Stimulated activated CD4-positive, alpha-beta T cell treated with anti-CD3 and anti-CD28 coated beads, Interleukin-12 subunit alpha, Interleukin-12 subunit beta, amount 100 ng/mL, for 24 hours (primary cell): ENCODE measurements at regions not wholly inside any gene's neighbourhood (a gene's known extent, or its start where the extent isn't known, plus 50 kb on each side); places are given as distances from the start of the nearest gene placed in this dataset.

Experiments
- DNase-seq, 2 experiments: peaks; one replicate each; pipeline ENCODE4 v3.0.0-alpha.2; 2020; ENCODE audit warnings: low read depth in 2 of 2

DNA sequence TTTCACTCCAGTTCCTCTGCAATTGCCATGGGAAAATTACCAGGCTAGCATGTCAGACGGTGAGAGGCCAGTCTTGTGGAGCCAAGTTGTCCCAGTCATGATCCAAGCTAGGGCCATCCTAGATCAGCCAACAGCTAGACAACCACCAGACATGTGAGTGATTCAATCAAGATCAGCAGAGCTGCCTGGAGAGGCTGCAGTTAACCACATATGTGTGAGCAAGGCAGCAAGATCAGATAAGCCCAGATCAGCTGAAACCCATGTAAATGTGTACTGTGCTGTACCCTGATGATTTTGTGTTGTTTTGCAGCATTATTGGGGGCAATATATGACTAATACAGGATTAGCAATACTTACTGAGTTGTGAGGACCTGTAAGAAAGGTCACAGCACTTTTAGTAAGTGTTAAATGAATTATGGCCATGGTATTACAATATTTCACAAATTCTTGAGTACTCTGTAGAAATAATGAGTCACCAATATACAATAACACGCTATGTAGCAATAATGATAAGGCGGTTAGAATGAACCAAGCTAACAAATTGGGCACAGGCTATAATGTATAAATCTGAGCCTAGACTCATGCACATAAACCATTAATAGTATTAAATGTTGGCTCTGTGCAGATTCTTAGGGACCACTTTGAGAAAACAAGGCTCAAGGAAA lies 91.4 kb downstream of the SUDS3 start:
- DNase-seq = no peak

DNA sequence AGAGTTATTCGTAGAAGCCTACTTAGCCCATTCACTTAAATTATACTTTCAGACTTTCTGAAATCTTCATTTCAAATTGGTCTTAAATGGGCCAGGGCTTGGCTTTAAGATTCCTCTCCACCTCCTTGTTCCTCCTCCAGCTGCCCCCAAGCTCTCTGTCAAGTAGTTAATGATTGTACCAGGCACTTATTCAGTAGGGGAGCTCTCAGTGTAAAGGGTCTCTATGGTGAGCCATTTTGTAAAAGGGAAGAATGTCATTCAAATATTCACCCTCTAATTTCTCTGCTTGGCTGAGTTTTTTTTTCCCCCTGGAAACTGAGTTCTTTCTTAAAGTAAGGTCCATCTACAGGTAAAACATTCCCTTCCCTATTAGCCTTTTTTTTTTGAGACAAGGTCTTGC lies 96.6 kb downstream of the SUDS3 start:
- DNase-seq = no peak

DNA sequence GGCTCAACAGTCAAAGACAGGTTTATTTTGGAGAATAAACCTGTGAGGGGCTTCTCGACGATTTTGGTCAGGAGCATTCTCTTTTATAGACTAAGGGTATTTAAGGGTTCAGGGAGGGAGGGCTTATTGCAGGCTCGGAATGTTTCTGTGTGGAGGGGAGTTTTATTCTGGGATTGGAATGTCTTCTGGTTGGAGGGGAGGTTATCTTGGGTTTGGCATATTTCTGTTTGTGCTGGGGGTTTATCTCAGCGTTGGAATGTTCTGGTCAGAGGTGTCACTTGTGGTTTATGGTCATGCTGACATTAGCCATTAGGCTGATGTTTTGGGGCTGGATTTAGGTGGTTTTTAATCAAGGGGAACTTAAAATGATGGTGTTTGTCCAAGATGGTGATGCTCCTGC lies 103.9 kb downstream of the SUDS3 start:
- DNase-seq = no peak

DNA sequence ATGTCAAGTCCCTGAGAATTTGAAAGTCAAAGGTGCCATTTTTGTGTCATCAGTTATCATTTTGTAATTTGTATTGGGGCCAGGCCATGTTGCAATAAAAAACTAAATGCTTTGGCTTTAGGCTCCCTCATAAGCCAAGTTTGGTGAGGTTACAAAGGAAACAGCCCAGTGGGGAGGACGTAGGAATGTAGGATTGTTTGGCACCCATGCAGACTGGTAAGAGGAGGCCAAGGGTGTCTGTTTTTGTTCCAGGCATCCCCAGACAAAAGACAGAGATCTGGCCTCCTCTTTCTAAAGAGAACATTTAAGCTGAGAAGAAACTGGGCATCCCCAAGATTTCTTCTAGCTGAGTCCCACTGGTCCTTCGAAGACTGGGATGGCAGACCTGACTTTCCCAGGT lies 111.7 kb downstream of the SUDS3 start:
- no peak for DNase-seq

DNA sequence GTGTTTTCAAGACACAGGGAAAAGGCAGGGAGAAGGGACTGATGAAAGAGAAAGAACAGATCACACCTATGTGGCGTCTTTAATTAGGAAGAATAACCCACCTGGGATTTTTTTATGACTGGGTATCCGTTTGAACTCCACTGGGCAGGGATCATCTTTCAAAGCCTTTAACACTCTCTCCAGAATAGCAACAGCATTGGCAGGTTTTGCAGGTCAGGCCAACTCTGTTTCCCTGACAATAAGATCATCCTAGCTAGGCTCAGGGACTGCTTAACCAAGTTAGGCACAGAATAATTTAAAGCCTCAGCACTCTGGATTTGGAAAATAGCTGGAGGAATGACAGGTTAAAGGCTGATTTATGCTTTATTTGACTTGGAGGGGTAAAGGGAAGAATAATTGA lies 117.6 kb downstream of the SUDS3 start:
- no peak for DNase-seq

DNA sequence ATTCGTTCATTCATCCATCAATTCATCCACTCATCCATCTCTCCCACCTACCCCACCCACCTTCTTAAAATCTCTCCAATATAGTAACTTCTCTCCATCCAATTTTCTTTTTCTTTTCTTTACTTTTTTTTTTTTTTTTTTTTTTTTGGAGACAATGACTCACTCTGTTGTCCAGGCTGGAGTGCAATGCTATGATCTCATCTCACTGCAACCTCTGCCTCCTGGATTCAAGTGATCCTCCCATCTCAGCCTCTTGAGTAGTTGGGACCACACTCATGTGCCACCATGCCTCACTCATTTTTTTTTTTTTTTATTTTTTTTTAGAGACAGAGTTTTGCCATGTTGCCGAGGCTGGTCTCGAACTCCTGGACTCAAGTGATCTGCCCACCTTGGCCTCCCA lies 118.4 kb downstream of the SUDS3 start:
- DNase-seq = no peak

DNA sequence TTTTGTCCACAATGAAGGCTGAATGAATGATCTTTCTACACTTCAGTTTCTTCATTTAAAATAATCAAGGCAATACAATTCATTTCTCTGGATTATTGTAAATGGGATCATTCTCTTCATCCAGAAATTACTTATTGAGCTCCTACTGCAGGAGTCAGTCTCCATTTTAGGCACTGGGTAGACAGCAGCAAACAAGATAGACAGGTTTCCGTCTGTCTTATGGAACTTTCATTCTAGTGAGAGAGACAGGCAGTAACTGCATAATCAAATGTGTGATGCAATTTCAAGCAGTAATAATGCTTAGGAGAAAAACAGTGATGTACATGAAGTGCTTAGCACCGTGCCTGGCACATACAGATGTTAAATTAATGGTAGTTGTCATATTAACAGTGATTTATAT lies 118.9 kb downstream of the SUDS3 start:
- no peak for DNase-seq

DNA sequence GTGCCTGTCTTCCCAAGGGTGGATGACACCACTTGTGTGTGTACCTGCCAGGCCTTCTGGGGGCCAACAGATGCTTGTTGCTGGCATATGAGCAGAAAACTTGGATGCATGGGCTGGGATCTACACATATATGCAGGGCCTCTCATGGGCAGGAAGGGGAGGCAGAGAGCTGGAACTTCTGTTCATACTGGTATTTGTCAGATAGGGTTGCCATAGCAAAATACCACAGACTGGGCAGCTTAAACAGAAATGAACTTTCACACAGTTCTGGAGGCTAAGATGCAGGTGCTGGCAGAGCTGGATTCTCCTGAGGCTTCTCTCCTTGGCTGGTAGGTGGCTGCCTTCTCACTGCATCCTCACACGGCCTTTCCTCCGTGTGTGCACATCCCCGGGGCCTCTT lies 121.8 kb downstream of the SUDS3 start:
- DNase-seq = no peak

DNA sequence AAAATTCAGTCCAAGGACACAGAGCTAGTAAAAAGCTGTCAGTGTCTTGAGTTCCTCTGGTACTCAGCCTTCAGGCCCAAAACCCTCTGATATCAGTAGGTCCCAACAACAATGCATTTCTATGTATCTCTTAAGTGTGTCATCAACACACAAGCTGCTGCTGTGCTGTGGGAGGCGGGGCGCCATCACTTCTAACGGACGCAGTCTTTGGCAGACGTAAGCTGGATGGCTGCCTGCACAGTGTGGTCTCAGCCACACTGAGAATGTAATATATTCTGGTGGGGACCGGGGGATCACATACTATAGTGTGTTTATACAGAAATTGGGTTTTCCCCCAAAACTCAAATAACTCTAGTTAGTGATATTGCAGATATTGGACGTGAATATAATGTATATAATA lies 123.9 kb downstream of the SUDS3 start:
- no peak for DNase-seq

DNA sequence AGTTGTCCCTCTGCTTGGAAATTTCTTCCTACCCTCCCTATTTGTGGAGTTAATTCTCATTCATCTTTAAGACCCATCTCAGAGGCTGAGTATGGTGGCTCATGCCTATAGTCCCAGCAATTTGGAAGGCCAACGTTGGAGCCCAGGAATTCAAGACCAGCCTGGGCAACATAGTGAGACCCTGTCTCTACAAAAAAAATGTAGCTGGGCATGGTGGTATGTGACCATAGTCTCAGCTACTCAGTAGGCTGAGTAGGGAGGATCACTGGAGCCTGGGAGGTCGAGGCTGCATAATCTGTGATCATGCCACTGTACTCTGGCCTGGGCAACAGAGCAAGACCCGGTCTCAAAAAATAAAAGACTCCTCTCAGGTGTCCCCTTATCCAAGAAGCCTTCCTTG lies 125.1 kb downstream of the SUDS3 start:
- DNase-seq = no peak

DNA sequence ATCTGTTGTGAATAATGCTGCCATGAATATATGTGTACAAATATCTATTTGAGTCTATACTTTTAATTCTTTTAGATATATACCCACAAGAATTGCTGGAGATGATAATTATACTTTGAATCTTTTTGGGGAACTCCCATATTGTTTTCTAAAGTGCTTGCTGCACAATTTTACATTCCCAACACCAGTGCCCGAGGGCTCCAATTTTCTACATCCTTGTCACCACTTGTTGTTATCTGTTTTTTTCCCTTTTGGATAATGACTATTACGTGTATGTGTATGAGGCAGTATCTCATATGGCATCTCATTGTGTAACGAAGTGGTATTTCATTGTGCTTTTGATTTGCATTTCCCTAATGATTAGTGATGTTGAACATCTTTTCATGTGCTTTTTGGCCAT lies 127.1 kb downstream of the SUDS3 start:
- no peak for DNase-seq

DNA sequence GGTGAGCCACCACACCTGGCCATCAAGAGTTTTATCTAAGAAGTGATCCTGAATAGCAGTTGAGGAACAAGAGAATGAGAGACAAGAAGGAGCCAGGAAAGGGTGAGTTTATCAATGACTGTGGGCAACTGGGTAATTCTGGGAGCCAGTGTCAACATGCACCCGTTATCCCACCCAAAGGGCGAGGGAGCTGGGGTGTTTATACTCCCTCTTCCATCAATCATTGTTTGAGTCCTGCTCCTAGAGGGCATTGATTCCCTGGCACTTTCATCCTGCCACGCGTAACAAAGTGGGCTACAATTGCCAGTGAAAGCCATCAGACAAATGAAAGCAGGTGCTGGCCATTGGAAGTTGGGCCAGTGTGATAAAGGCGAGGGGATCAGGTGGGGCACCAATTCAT lies 136.3 kb downstream of the SUDS3 start:
- DNase-seq = no peak

DNA sequence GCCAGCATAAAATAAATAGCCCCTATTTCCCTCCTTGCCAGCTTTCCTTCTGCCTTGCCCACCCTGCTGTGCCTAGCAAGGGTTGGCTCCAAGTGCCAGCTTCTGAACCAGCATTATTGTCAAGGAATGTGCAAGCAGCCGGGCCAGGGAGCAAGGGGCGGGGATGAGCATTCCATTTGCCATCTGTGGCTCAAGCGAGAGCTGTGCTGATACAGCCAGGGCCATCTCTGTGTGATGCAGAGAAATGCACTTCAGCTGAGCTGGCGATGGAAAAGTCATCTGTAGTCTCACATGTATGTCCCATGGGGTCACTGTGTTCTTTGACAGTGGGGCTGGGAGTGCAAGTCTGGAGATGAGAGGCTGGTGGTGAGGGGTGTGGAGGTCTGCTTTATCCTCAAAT lies 137.3 kb downstream of the SUDS3 start:
- no peak for DNase-seq

DNA sequence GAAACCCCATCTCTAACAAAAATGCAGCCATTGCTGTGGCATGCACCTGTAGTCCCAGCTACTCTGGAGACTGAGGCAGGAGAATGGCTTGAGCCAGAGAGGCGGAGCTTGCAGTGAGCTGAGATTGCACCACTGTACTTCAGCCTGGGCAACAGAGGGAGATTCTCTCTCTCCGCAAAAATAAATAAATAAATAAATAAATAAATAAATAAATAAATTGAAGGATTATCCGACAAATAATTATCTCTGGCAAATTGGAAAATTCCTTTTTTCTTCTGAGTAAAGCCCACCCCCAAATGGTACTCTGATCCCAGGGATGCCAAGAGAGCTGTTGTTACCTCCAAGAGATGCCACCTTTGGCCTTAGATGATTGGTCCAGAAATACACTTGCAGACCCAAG lies 137.9 kb downstream of the SUDS3 start:
- no peak for DNase-seq

DNA sequence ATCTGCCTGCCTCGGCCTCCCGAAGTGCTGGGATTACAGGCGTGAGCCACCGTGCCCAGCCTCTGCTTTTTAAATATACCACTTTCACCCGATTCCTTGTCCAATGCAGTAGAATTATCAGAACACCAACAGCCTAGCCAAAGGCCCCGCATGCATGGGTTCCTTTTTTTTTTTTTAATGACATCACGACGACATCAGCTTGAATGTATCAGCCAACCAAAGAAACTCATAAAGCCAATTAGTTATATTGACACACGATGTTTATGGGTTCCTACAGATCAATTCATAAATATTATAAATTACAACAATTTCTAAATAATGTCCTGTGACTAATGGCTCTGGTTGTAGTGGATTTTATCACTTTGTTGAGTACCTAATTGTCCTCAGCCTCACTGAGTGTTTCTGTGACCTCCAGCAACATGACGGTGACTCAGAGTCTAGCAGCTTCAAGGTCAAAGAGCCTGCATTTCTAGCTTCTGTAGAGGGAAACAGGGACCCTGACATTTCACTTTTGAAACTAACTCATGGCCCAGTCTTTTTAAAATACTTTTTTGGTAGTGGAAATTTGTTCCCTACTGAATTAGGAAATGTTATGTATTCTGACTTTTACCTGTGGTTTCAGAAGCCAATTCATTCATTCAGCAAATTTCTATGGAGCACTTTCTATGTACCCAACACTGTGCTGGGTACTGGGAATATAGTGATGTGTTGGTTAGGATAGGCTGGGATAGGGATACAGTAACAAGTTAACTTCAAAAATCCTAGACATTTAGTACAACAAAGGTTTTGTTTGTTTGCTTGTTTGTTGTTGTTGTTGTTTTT lies 144.1 kb downstream of the SUDS3 start:
- no peak for DNase-seq

DNA sequence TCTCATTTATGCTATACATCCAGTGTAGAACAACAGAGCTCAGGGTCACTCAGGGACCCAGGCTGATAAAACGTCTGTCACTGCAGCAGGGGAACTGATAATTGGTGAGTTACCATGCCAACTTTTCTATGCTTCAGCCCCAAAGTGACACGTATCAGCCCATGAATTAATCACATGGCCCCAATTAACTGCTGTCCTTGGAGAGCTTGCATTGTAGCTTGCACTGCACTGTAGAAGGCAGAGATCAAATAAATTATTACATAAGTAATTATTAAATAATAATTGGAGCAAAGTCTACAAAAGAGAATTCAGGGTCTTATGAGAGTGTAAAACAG lies 144.6 kb downstream of the SUDS3 start:
- no peak for DNase-seq

DNA sequence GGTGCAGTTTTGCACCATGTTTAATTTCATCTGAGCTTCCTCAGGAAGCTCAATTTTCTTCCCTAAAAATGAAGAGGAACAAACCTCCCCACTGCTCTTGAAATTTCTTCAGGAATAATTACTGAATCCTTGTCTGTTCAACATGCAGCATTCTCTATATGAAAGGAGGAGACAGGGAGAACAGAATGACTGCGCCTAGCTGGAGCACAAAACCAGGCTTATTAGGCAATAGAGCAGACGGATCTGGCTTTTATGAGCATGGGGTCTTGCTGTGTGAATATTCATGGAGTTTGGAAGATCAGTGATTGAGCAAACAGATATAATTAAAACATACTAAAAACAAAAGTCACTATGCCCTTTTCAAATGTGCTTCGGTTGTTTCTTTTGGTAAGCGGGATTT lies 148.1 kb downstream of the SUDS3 start:
- DNase-seq = no peak

DNA sequence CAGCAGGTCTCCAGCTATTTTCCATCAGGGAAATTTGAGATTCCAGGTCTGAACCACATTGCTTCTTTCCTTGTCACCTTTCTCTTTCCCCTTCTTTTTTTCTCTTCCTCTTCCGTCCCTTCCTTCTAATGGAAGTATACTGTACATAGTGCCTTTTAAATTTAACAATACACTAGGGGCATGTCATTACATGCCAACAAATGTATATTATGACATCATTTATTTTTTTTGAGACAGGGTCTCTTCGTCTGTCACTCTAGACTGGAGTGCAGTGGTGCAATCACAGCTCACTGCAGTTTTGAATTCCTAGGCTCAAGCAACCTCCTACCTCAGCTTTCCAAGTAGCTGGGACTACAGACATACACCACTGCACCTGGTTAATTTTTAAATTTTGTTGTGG lies 148.9 kb downstream of the SUDS3 start:
- DNase-seq = no peak

DNA sequence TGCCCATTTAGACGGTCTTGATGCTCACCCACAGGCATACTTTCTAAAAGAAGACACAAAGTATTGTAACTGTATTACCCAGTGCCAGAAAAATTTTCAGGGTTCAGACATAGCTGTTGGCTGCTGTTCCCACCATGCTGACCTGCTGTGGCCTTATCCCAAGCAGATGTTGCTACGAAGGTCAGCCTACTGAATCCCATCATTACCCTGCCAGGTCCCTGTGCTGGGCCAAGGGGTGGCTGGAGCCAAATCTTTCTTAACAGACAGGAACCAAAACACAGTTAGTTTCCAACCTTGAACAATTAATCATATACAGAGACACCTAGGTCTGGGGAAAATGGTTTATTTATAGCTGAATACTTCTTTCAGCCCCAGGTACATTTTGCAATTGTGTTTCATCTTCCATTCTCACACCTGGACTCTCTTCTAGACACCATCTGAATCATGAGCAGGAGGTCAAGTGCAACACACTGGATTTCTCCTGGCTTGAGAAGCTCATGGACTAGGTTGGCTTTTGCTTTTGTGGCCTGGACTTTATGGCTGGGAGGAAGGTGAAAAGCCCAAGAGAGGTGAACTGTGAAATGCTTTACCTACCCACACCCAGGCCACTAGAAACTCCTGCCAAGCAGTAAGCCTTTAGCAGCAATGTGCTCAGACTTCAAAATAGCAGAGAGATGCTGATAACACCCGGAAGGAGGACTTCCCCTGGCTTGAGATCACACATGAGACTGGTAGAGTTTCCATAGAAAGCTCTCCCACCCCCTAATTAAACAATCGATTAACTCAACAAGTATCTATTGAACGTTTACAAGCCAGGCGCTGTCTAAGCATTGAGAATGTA lies 150.1 kb downstream of the SUDS3 start:
- no peak for DNase-seq

DNA sequence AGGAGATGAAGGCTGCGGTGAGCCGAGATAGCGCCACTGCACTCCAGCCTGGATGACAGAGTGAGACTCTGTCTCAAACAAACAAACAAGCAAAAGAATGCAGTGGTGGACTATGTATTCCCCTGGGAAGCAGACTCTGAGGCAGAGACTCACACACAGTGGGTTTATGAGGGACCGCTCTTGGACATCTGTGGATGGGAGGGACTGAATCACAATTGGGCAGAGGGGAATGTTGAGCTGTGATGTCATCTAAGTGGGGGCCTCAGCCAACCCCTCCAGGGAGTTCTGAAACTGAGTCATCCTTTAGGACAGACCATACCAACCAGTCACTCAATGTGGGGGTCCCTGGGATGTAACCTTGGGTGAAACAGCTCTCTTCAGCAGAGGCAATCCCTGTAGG lies 151.0 kb downstream of the SUDS3 start:
- no peak for DNase-seq

DNA sequence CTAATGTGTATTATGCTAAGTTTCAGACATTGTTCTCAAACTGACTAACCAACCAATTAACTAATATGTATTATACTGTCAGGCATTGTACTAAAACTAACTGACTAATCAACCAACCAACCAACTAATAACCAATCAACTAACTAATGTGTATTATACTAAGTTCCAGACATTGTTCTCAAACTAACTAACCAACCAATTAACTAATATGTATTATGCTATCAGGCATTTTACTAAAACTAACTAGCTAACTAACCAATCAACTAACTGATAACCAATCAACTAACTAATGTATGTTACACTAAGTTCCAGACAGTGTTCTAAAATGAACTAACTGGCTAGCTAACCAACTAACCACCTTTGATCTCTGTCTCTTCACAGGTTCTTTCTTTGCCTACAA lies 152.3 kb downstream of the SUDS3 start:
- no peak for DNase-seq

DNA sequence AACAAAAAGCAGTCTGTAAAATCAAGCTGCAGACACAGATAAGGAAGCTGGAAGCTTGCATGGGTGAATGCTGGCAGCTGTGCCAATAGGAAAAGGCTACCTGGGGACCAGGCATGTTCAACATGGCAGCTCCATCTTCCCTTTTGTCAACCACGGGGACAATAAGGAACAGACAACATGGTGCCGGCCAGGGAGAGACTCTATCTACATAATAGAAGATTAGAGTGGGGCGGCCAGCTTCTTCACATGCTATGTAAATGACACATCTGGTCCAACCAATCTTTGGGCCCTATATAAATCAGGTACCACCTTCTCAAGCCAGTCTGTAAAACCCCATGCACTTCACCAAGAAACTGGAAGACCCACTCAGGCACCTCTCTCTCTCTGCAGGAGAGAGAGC lies 157.6 kb downstream of the SUDS3 start:
- DNase-seq = no peak

DNA sequence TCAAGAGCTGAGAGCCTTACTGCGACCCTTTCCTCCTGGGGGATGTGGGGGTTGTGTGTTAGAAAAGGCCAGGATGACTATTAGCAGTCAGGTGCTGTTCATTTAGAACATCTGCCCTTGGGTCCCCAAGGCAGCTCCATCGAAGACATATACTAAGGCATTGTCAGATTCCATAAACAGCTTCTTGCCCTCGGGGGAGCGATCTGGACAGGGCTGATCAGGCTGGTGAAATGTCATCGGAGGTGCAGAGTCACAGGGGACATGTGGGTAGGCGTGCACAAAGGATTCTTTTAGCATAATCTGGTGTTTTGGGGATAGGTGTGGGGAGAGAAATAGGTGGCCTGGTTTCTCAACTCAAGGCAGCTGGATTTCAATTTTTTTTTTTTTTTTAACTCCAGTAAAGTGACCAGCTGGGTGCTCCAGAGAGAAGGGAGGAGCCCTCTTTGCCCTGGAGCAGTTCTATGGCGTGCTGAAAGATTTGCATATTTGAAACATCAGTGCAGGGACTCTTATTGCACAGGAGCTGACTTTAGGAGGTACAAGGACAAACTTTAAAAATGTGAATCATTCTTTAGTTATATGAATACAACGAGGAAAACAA lies 160.1 kb downstream of the SUDS3 start:
- no peak for DNase-seq
